Heart left ventricle (tissue), 16 donors: ENCODE measurements at regions not wholly inside any gene's neighbourhood (a gene's known extent, or its start where the extent isn't known, plus 50 kb on each side); places are given as distances from the start of the nearest gene placed in this dataset.

Source experiments
- ATAC-seq, 4 donors: fragments of 200-7000 bp; cut with Tn5 transposase; one replicate each; pipeline ENCODE4 v1.9.1; 2020 to 2022; ENCODE audit warnings: moderate library complexity in 4 of 4, mild to moderate bottlenecking in 3 of 4, moderate number of reproducible peaks in 1 of 4
- DNase-seq, 5 donors: peaks; one replicate each; pipeline ENCODE4 v3.0.0-alpha.2; 2020
- H3K27ac ChIP-seq, 12 donors: fragments of 200-600 bp; sonication (generic) in 4 of 12; one replicate each; pipeline versions ENCODE4 v1.5.0 to v1.8.0; 2016 to 2022; ENCODE audit warnings: mild to moderate bottlenecking in 2 of 12
- H3K27me3 ChIP-seq, 9 donors: fragments of 200-600 bp; sonication (generic) in 2 of 9; one replicate each; pipeline versions ENCODE4 v1.5.1 to v1.8.0; 2016 to 2022; ENCODE audit warnings: mild to moderate bottlenecking in 3 of 9
- H3K36me3 ChIP-seq, 9 donors: fragments of 200-600 bp; sonication (generic) in 2 of 9; one replicate each; pipeline versions ENCODE4 v1.5.0 to v1.8.0; 2018 to 2022; ENCODE audit warnings: mild to moderate bottlenecking in 2 of 9
- H3K4me1 ChIP-seq, 12 donors: fragments of 200-600 bp; sonication (generic) in 4 of 12; one replicate each; pipeline versions ENCODE4 v1.5.0 to v1.8.0; 2016 to 2022; ENCODE audit warnings: mild to moderate bottlenecking in 3 of 12
- H3K4me3 ChIP-seq, 12 donors: fragments of 200-600 bp; sonication (generic) in 4 of 12; one replicate each; pipeline versions ENCODE4 v1.5.0 to v1.8.0; 2017 to 2022; ENCODE audit warnings: mild to moderate bottlenecking in 9 of 12, moderate library complexity in 4 of 12
- H3K9me3 ChIP-seq, 12 donors: fragments of 200-600 bp; sonication (generic) in 4 of 12; one replicate each; pipeline versions ENCODE4 v1.5.0 to v1.8.0; 2016 to 2022; ENCODE audit warnings: mild to moderate bottlenecking in 1 of 12
- POLR2A ChIP-seq, 2 donors: fragments of 450-650 bp; IDR thresholded peaks; one replicate each; pipeline ENCODE4 v1.6.1; 2017; ENCODE audit warnings: antibody characterized with exemption in 2 of 2, mild to moderate bottlenecking in 2 of 2, moderate library complexity in 2 of 2
- WGBS, 4 donors: extraction: QIAGEN DNeasy Blood & Tissue Kit in 2 of 4; methylation state at CpG; one replicate each; pipeline versions ENCODE4 v1.1.5 to v1.1.7; 2013 to 2018; 5-methylcytosine and 5-hydroxymethylcytosine counted together
- intact Hi-C, 10 donors: fragments of 100-400 bp; cut with DNase I; formaldehyde crosslinking; loops; one replicate each; pipeline versions ENCODE4 v1.11.1 to v1.14.2; 2022
- TF ChIP-seq, protein P1 (sequence below), 12 donors: fragments of 200-600 bp; sonication (generic) in 4 of 12; IDR thresholded peaks; one replicate each; pipeline versions ENCODE4 v1.5.0 to v1.8.0; 2018 to 2022; ENCODE audit warnings: antibody characterized with exemption in 12 of 12, mild to moderate bottlenecking in 5 of 12
- donor health status: ischemic (EF 13 %, LVEDD 7.1; RV severe dilation, severe dysfunction).
- donor health status: healthy with polysubstance abuse.
- donor health status: DM: no; HTN: yes; CAD: no.
- donor health status: DM: no; HTN: no; CAD: no.
- donor health status: ischemic (EF 25% LVEDD 6.9; RV normal size, moderate dysfunction).
- donor health status: ischemic (EF 25% LVEDD 5.7; RV mildly dilated, moderate dysfunction).
- donor health status: healthy.
- donor health status: DM: yes; HTN: yes; CAD: no.
- donor health status: ischemic (EF 35%, LVEDD 5.7; RV mildly dilated, moderate dysfunction).
- donor health status: nonischemic (EF 11% LVEDD 7.7; RV severe dilation, severe dysfunction).
- donor health status: DM: yes; HTN: yes; CAD: no.
- donor health status: PGD.
- donor health status: ischemic (EF 29% LVEDD 5.4; RV normal size, mild dysfunction).
- donor health status: nonischemic (EF 23%, LVEDD 6.1; RV moderate dilation, normal function).

DNA sequence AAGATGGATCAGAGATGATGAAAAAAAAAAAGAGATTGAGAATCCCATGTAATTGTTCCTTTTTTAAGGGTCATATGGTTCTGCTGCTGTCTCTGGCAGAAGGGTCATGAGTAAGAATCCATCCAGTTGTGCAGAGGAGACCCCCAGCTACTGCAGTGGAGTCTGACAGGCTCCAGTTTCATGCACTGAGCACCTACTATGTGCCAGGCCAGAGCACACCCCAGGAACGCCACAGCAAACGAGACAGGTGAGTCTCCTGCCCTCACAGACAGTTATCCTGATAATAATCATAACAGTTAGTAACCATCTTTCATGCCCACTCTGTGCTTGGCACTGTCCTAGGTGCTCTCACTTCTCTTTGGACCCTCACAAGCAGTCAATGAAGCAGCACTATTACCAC, 420.0 kb downstream of the MATN1 start:
- Histone ChIP-seq H3K4me3 (no peak overlapping the region), H3K9me3 (no peaks in the 10 kb centered on the region), H3K36me3 (no peaks in the 10 kb centered on the region), H3K27ac (no peak overlapping the region), H3K27me3 (peaks cover 0 to 49% (median 6%) of the 10 kb centered on the region in 9 donors), H3K4me1 (no peaks in the 10 kb centered on the region)
- intact Hi-C loops = no loop called here
- ATAC-seq (no peak), DNase-seq (no peak)
- 89 to 100% (median 93%) methylated on average over 2 of the region's 2 CpGs for WGBS, 4 donors
- TF ChIP-seq, protein P1, sequence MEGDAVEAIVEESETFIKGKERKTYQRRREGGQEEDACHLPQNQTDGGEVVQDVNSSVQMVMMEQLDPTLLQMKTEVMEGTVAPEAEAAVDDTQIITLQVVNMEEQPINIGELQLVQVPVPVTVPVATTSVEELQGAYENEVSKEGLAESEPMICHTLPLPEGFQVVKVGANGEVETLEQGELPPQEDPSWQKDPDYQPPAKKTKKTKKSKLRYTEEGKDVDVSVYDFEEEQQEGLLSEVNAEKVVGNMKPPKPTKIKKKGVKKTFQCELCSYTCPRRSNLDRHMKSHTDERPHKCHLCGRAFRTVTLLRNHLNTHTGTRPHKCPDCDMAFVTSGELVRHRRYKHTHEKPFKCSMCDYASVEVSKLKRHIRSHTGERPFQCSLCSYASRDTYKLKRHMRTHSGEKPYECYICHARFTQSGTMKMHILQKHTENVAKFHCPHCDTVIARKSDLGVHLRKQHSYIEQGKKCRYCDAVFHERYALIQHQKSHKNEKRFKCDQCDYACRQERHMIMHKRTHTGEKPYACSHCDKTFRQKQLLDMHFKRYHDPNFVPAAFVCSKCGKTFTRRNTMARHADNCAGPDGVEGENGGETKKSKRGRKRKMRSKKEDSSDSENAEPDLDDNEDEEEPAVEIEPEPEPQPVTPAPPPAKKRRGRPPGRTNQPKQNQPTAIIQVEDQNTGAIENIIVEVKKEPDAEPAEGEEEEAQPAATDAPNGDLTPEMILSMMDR (IDR thresholded peaks at IDR 0.05) = no peak
- TF ChIP-seq POLR2A (IDR thresholded peaks at IDR 0.05) = no peak

DNA sequence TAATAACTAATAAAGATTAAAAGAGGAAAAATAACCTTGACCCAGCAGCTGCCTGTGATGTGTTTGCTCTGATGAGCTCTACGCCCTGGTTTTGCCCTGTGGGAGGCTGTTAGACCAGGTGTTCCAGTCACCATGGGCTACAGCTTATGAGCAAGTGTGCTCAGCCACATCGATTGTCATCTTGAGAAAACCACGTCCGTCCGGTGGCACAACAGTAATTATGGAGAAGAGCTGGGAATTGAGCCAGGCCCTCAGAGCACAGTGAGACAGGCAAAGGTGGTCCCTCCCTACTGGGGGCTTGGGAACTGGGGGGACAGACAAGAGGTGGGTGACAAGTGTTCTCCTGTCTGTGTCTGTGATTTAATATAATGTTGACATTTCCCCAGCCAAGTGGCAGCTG, 420.5 kb downstream of the MATN1 start:
- no peak for TF ChIP-seq POLR2A (IDR thresholded peaks at IDR 0.05)
- TF ChIP-seq, protein P1 (IDR thresholded peaks at IDR 0.05) = no peak
- Histone ChIP-seq H3K4me3 (no peak overlapping the region), H3K4me1 (no peaks in the 10 kb centered on the region), H3K27me3 (peaks cover 0 to 44% (median 6%) of the 10 kb centered on the region in 9 donors), H3K9me3 (peaks cover 0 to 5% (median 0%) of the 10 kb centered on the region in 12 donors), H3K36me3 (no peaks in the 10 kb centered on the region), H3K27ac (no peak overlapping the region)
- WGBS, 4 donors = 73 to 84% (median 74%) methylated on average over 5 of the region's 5 CpGs
- intact Hi-C loops = no loop called here
- DNase-seq = no peak
- ATAC-seq = no peak

DNA sequence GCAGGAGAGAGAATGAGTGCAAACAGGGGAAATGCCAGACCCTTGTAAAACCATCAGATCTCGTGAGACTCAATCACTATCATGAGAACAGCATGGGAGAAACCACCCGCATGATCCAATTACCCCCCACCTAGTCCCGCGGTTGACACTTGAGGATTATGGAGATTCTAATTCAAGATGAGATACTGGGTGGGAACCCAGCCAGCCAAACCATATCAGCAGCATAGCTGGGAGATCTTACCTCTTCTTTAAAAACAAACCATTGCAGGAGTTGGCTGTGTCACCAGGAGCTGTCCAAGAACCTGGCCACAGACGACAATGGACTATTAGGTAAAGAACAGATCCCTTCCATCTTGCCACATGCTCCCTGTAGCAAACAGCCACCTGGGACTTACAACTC, 422.7 kb downstream of the MATN1 start:
- intact Hi-C loops = no loop called here
- TF ChIP-seq, protein P1 (IDR thresholded peaks at IDR 0.05) = no peak
- no peak for TF ChIP-seq POLR2A (IDR thresholded peaks at IDR 0.05)
- H3K36me3 ChIP-seq = no peaks in the 10 kb centered on the region
- no peaks in the 10 kb centered on the region for H3K4me1 ChIP-seq
- peaks cover 0 to 55% (median 6%) of the 10 kb centered on the region in 9 donors for H3K27me3 ChIP-seq
- 20 to 46% (median 27%) methylated on average over 5 of the region's 5 CpGs for WGBS, 4 donors
- no peak overlapping the region for H3K4me3 ChIP-seq
- peaks cover 0 to 15% (median 0%) of the 10 kb centered on the region in 12 donors for H3K9me3 ChIP-seq
- ATAC-seq (no peak), DNase-seq (no peak)
- no peak overlapping the region for H3K27ac ChIP-seq

DNA sequence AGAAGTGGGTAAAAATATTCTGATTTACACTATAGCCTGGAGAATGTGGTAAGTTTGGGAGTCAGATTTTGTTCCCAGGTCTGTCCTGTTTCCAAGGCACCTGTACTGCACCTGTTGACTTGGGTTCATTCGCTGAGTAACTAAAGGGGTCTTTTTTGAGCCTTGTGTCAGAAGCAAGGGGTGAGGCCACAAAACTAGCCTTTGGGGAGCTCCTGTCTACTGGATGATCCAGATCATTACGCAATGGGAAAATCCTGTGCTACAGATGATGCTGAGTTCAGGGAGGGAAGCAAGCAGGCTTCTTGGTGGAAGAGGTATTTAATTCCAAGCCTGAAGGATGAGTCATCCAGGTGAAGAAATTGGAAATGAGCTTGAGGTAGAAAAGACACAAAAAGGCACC, 424.0 kb downstream of the MATN1 start:
- TF ChIP-seq POLR2A (IDR thresholded peaks at IDR 0.05) = no peak
- TF ChIP-seq, protein P1 (IDR thresholded peaks at IDR 0.05) = no peak
- H3K27ac ChIP-seq = no peak overlapping the region
- ATAC-seq = no peak
- 89 to 93% (median 91%) methylated on average over 2 of the region's 2 CpGs for WGBS, 4 donors
- intact Hi-C loops = no loop called here
- no peak overlapping the region for H3K4me3 ChIP-seq
- H3K4me1 ChIP-seq = no peaks in the 10 kb centered on the region
- H3K9me3 ChIP-seq = peaks cover 0 to 15% (median 0%) of the 10 kb centered on the region in 12 donors
- H3K27me3 ChIP-seq = peaks cover 0 to 55% (median 6%) of the 10 kb centered on the region in 9 donors
- H3K36me3 ChIP-seq = no peaks in the 10 kb centered on the region
- no peak for DNase-seq
